ENCODE measurements at regions not wholly inside any gene's neighbourhood (a gene's known extent, or its start where the extent isn't known, plus 50 kb on each side); places are given as distances from the start of the nearest gene placed in this dataset.

DNA sequence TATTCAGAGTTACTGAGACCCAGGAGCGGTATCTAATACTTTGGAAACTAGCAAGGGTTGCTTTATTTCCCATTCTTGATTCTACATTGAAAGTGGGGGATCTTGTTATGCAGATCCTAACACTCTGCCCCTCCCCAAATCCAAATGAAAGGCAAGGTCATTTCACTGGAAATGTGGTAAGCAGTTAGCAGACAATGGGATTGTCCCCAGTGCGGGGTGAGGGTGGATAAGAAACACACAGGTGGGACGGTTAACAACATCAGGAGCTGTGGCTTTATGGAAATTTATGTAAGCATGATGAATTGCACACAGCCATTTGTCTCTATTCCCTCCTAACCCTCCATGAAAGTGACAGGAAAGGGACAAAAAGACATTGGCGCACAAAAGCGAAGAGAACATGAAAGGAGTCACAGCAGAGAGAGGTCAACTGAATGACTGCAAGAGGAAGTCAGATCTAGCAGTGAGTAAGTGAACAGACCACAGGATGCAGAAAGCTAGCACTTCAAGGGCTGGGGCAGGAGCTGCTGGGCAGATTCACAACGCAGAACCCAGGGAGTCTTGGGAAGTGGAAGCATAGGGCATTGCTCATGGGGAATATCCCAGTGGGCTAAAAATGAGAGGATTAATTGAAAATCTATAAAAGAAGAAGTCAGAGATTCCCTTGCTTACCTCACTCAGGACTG is 184.4 kb downstream of the HSD17B3 start:
- Histone ChIP-seq H3K27me3 (no peaks in the 10 kb centered on the region), H2AFZ (replicated peaks) (no peak overlapping the region), H3K4me2 (no peak overlapping the region), H3K27ac (no peak overlapping the region), H4K20me1 (ENCODE audit: low read depth) (no peaks in the 10 kb centered on the region), H3K4me3 (no peak overlapping the region), H3K9me3 (ENCODE audit: low read depth) (peaks cover 8% of the 10 kb centered on the region), H3K9ac (no peak overlapping the region), H3K4me1 (peaks cover 15% of the 10 kb centered on the region), H3F3A (ENCODE audit: low read depth) (peaks cover 10% of the 10 kb centered on the region), H3K36me3 (no peaks in the 10 kb centered on the region), H3K79me2 (ENCODE audit: low read depth) (no peaks in the 10 kb centered on the region)
- DNase-seq (ENCODE audit: low spot score): no peak
- Mint-ChIP-seq H3K9me3 (peaks cover 20% of the 10 kb centered on the region), H3K4me1 (peaks cover 7% of the 10 kb centered on the region), H3K27ac (no peak overlapping the region), H3K4me3 (no peak overlapping the region), H3K36me3 (no peaks in the 10 kb centered on the region), H3K27me3 (ENCODE audit: insufficient read depth, low read depth) (no peaks in the 10 kb centered on the region)
- TF ChIP-seq, protein P1, sequence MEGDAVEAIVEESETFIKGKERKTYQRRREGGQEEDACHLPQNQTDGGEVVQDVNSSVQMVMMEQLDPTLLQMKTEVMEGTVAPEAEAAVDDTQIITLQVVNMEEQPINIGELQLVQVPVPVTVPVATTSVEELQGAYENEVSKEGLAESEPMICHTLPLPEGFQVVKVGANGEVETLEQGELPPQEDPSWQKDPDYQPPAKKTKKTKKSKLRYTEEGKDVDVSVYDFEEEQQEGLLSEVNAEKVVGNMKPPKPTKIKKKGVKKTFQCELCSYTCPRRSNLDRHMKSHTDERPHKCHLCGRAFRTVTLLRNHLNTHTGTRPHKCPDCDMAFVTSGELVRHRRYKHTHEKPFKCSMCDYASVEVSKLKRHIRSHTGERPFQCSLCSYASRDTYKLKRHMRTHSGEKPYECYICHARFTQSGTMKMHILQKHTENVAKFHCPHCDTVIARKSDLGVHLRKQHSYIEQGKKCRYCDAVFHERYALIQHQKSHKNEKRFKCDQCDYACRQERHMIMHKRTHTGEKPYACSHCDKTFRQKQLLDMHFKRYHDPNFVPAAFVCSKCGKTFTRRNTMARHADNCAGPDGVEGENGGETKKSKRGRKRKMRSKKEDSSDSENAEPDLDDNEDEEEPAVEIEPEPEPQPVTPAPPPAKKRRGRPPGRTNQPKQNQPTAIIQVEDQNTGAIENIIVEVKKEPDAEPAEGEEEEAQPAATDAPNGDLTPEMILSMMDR (IDR thresholded peaks at IDR 0.05): no peak
- TF ChIP-seq EZH2 (IDR thresholded peaks at IDR 0.05) (no peak), EZH2phosphoT487 (IDR thresholded peaks at IDR 0.05) (no peak)

DNA sequence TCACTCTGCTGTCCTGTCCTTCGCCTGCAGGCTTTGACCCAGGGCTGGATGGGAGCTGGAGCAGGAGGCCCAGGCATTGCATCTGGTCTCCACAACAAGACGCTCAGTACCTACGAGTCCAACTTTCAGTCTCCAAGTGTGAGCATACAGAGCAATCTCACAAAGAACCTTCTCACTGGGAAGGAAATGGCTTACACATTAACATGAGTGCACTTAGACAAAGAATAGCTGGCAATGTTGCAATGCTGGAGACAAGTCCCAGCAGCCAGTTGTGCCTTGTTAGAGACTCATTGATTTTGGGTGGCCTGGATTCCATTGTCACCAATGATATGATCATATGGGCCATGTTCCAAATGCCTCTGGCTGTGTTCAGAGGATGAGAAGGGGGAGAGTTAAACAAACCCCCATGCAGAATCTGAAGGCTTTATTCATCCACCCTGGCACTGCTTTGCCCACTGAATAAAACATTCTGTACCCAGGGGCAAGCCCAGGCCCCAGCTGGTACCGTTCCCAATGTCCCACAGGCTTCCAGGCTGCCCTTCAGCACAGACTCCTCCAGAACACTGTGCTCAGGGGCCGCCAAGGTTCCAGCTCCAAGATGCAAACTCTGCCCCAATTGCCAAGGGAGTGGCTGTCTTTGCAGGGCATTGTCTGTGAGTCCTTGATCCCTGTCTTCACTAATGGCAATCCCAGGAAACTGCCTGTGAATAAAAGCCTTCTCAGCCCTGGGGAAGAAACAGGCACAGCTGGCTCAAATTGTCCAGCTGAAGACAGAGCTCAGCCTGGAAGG is 185.5 kb downstream of the HSD17B3 start:
- peaks cover 8% of the 10 kb centered on the region for H3K9me3 ChIP-seq (ENCODE audit: low read depth)
- H3K4me2 ChIP-seq: no peak overlapping the region
- H3K4me1 ChIP-seq: peaks cover 15% of the 10 kb centered on the region
- TF ChIP-seq EZH2phosphoT487 (IDR thresholded peaks at IDR 0.05) (no peak), EZH2 (IDR thresholded peaks at IDR 0.05) (no peak)
- TF ChIP-seq, protein P1 (IDR thresholded peaks at IDR 0.05): no peak
- Mint-ChIP-seq H3K27me3 (ENCODE audit: insufficient read depth, low read depth) (no peaks in the 10 kb centered on the region), H3K27ac (peak overlapping the region; percentile 62), H3K9me3 (peaks cover 17% of the 10 kb centered on the region), H3K4me1 (peaks cover 7% of the 10 kb centered on the region), H3K36me3 (no peaks in the 10 kb centered on the region), H3K4me3 (no peak overlapping the region)
- peaks cover 10% of the 10 kb centered on the region for H3F3A ChIP-seq (ENCODE audit: low read depth)
- H3K36me3 ChIP-seq: no peaks in the 10 kb centered on the region
- H4K20me1 ChIP-seq (ENCODE audit: low read depth): no peaks in the 10 kb centered on the region
- H2AFZ ChIP-seq (replicated peaks): no peak overlapping the region
- H3K79me2 ChIP-seq (ENCODE audit: low read depth): no peaks in the 10 kb centered on the region
- H3K27ac ChIP-seq: no peak overlapping the region
- no peak overlapping the region for H3K4me3 ChIP-seq
- peak; percentile 51 for DNase-seq (ENCODE audit: low spot score)
- H3K9ac ChIP-seq: no peak overlapping the region
- H3K27me3 ChIP-seq: no peaks in the 10 kb centered on the region

DNA sequence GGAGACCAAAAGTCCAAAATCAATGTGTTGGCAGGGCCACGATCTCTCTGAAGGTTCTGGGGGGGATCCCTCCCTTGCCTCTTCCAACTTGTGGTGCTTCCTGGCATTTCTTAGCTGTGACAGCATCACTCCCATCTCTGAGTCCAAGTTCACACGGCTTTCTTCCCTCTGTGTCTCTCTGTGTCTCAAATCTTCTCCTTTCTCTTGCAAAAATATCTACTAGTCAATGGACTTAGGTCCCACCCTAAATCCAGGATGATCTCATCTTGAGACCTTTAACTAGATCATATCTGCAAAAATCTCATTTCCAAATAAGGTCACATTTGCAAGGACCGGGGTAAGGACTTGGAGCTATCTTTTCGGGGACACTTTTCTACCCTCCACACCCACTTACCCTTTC is 186.1 kb downstream of the HSD17B3 start:
- Histone ChIP-seq H3F3A (ENCODE audit: low read depth) (peaks cover 10% of the 10 kb centered on the region), H4K20me1 (ENCODE audit: low read depth) (no peaks in the 10 kb centered on the region), H3K9me3 (ENCODE audit: low read depth) (peaks cover 8% of the 10 kb centered on the region), H3K79me2 (ENCODE audit: low read depth) (no peaks in the 10 kb centered on the region), H2AFZ (replicated peaks) (no peak overlapping the region), H3K4me2 (no peak overlapping the region), H3K27me3 (no peaks in the 10 kb centered on the region), H3K4me3 (no peak overlapping the region), H3K36me3 (no peaks in the 10 kb centered on the region), H3K27ac (no peak overlapping the region), H3K4me1 (peaks cover 15% of the 10 kb centered on the region), H3K9ac (no peak overlapping the region)
- H3K36me3 Mint-ChIP-seq: no peaks in the 10 kb centered on the region
- H3K27me3 Mint-ChIP-seq (ENCODE audit: insufficient read depth, low read depth): no peaks in the 10 kb centered on the region
- H3K27ac Mint-ChIP-seq: no peak overlapping the region
- no peak overlapping the region for H3K4me3 Mint-ChIP-seq
- peaks cover 7% of the 10 kb centered on the region for H3K4me1 Mint-ChIP-seq
- peaks cover 17% of the 10 kb centered on the region for H3K9me3 Mint-ChIP-seq
- no peak for TF ChIP-seq EZH2phosphoT487 (IDR thresholded peaks at IDR 0.05)
- TF ChIP-seq, protein P1 (IDR thresholded peaks at IDR 0.05): no peak
- no peak for TF ChIP-seq EZH2 (IDR thresholded peaks at IDR 0.05)
- no peak for DNase-seq (ENCODE audit: low spot score)
